ENCODE measurements at regions not wholly inside any gene's neighbourhood (a gene's known extent, or its start where the extent isn't known, plus 50 kb on each side); places are given as distances from the start of the nearest gene placed in this dataset.

DNA sequence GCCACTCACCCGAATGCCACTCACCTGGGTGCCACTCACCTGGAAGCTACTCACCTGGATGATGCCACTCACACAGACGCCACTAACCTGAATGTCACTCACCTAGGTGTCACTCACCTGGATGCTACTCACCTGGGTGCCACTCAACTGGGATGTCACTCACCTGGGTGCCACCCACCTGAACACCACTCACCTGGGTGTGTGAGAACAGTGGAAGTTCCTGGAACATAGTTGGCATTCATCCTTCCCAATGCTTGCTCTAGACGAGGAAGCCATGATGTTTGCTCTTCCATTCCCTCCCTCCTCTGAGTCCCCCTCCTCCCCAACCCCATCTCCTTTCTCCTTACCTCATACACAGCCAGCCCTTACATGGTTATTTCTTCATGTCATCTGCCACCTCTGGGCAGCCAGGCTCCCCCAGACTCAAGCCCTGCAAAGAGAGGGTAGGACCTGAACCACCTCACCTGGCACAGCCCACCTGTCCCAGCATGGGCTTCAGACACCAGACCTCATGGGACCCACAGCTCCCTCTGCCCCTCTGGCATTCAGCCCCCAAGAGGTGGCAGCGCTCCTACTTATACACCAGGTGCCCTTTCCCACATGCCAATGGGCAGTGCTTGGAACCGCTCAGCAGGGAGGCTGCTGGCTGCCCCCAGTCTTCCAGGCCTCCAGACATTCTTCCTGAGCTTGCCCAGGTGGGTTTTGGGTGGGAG is 171.8 kb upstream of the FOXF1 start:
- H2AFZ ChIP-seq (ENCODE audit: low read length) = no peak overlapping the region
- H4K20me1 ChIP-seq (ENCODE audit: insufficient read depth, low read depth, low read length) = no peaks in the 10 kb centered on the region
- H3K4me3 ChIP-seq (ENCODE audit: low read length) = no peak overlapping the region
- no peaks in the 10 kb centered on the region for H3K4me1 ChIP-seq (ENCODE audit: low read length)
- no peak overlapping the region for H3K9ac ChIP-seq (ENCODE audit: low read length)
- H3K79me2 ChIP-seq (ENCODE audit: low read length) = no peaks in the 10 kb centered on the region
- H3K9me3 ChIP-seq (ENCODE audit: low read length) = no peaks in the 10 kb centered on the region
- no peaks in the 10 kb centered on the region for H3K36me3 ChIP-seq (ENCODE audit: insufficient read depth, low read length)
- no peak overlapping the region for H3K4me2 ChIP-seq (ENCODE audit: low read depth, low read length, poor library complexity, severe bottlenecking)
- no peaks in the 10 kb centered on the region for H3K27me3 ChIP-seq (ENCODE audit: low read length)
- no peaks in the 10 kb centered on the region for H3K9me2 ChIP-seq (replicated peaks; ENCODE audit: insufficient read depth, low read length)
- H3K27ac ChIP-seq (ENCODE audit: low read length) = no peak overlapping the region
- no peak for DNase-seq

DNA sequence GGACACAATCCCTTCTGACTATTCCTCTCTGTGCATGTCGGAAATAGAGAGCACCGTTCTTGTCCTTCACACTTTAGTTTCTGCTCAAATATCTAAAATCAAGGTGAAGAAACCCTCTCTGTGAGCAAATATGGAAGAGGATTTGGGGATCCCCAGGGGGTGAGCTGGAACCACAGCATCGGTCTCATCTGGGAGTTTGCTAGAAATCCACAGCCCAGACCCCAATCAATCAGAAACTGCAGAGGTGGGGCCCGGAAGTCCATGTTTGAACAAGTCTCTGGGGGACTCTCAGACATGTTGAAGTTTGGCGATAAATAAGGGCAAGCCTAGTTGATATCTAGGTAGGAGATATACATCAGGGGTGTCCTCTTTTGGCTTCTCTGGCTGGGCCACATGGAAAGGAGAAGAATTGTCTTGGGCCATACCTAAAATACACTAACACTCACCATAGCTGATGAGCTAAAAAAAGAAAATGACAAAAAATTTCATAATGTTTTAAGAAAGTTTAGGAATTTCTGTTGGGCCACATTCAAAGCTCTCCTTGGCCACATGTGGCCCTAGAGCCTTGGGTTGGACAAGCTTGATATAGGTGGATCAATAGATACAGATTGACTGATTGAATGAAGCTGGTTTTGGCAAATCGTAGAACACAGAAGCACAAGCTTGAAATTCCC is 168.0 kb upstream of the FOXF1 start:
- Histone ChIP-seq H3K36me3 (ENCODE audit: insufficient read depth, low read length) (no peaks in the 10 kb centered on the region), H4K20me1 (ENCODE audit: insufficient read depth, low read depth, low read length) (no peaks in the 10 kb centered on the region), H3K27me3 (ENCODE audit: low read length) (no peaks in the 10 kb centered on the region), H3K4me1 (ENCODE audit: low read length) (no peaks in the 10 kb centered on the region), H3K9me2 (replicated peaks; ENCODE audit: insufficient read depth, low read length) (no peaks in the 10 kb centered on the region), H3K79me2 (ENCODE audit: low read length) (no peaks in the 10 kb centered on the region), H3K4me2 (ENCODE audit: low read depth, low read length, poor library complexity, severe bottlenecking) (no peak overlapping the region), H3K9me3 (ENCODE audit: low read length) (no peaks in the 10 kb centered on the region), H3K27ac (ENCODE audit: low read length) (no peak overlapping the region), H3K9ac (ENCODE audit: low read length) (no peak overlapping the region), H3K4me3 (ENCODE audit: low read length) (no peak overlapping the region), H2AFZ (ENCODE audit: low read length) (no peak overlapping the region)
- DNase-seq = no peak

DNA sequence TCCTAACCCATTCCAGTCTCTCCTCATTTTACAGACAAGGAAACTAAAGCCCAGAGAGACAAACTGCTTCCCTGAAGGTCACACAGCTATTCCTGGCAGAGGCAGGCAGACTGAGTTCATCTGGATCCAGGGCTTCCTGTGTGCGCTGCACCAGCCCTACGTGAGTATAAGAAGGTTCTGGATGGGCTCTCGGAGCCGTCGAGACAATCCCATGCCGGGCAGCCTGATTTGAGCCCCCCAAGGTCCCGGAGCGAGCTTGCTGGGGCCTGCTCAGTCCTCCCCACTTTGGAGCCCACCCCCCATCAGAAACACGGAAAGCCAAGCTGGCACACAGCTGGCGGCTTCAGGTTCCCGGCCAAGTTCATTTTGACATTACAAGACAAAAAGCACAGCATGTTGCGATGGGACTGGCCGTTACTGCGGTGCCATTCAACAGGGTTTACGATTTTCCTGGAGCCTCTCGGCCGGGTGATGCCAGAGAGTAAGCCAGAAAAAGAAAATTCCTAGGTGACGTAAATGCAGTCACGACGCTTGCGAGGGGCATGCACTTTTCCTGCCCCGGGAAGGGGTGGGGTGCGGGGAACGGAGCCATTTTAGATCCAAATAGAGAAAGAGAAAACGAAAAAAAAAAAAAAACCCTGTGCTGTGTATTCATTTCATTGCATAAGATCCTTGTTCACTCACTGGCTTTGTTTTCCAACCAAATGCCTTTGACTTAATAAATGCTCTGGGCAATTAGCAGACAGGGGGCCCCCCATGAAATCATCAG is 167.1 kb upstream of the FOXF1 start:
- no peak overlapping the region for H2AFZ ChIP-seq (ENCODE audit: low read length)
- no peaks in the 10 kb centered on the region for H4K20me1 ChIP-seq (ENCODE audit: insufficient read depth, low read depth, low read length)
- H3K79me2 ChIP-seq (ENCODE audit: low read length) = no peaks in the 10 kb centered on the region
- no peak overlapping the region for H3K4me2 ChIP-seq (ENCODE audit: low read depth, low read length, poor library complexity, severe bottlenecking)
- H3K9ac ChIP-seq (ENCODE audit: low read length) = no peak overlapping the region
- no peaks in the 10 kb centered on the region for H3K9me3 ChIP-seq (ENCODE audit: low read length)
- H3K27ac ChIP-seq (ENCODE audit: low read length) = no peak overlapping the region
- no peaks in the 10 kb centered on the region for H3K36me3 ChIP-seq (ENCODE audit: insufficient read depth, low read length)
- no peaks in the 10 kb centered on the region for H3K4me1 ChIP-seq (ENCODE audit: low read length)
- H3K4me3 ChIP-seq (ENCODE audit: low read length) = no peak overlapping the region
- DNase-seq = no peak
- no peaks in the 10 kb centered on the region for H3K27me3 ChIP-seq (ENCODE audit: low read length)
- no peaks in the 10 kb centered on the region for H3K9me2 ChIP-seq (replicated peaks; ENCODE audit: insufficient read depth, low read length)

GRCh38 chr16:86343796-86344585 is 166.3 kb upstream of the FOXF1 start:
- no peaks in the 10 kb centered on the region for H3K9me3 ChIP-seq (ENCODE audit: low read length)
- H3K9ac ChIP-seq (ENCODE audit: low read length) = no peak overlapping the region
- no peak overlapping the region for H3K4me3 ChIP-seq (ENCODE audit: low read length)
- H3K4me2 ChIP-seq (ENCODE audit: low read depth, low read length, poor library complexity, severe bottlenecking) = no peak overlapping the region
- no peak for DNase-seq
- no peaks in the 10 kb centered on the region for H3K36me3 ChIP-seq (ENCODE audit: insufficient read depth, low read length)
- H4K20me1 ChIP-seq (ENCODE audit: insufficient read depth, low read depth, low read length) = no peaks in the 10 kb centered on the region
- H3K9me2 ChIP-seq (replicated peaks; ENCODE audit: insufficient read depth, low read length) = no peaks in the 10 kb centered on the region
- no peaks in the 10 kb centered on the region for H3K27me3 ChIP-seq (ENCODE audit: low read length)
- no peak overlapping the region for H3K27ac ChIP-seq (ENCODE audit: low read length)
- no peak overlapping the region for H2AFZ ChIP-seq (ENCODE audit: low read length)
- no peaks in the 10 kb centered on the region for H3K79me2 ChIP-seq (ENCODE audit: low read length)
- no peaks in the 10 kb centered on the region for H3K4me1 ChIP-seq (ENCODE audit: low read length)

GRCh38 chr16:86344586-86344871 is 165.8 kb upstream of the FOXF1 start:
- Histone ChIP-seq H3K27me3 (ENCODE audit: low read length) (no peaks in the 10 kb centered on the region), H3K4me2 (ENCODE audit: low read depth, low read length, poor library complexity, severe bottlenecking) (no peak overlapping the region), H3K9me2 (replicated peaks; ENCODE audit: insufficient read depth, low read length) (no peaks in the 10 kb centered on the region), H3K27ac (ENCODE audit: low read length) (no peak overlapping the region), H3K36me3 (ENCODE audit: insufficient read depth, low read length) (no peaks in the 10 kb centered on the region), H3K4me1 (ENCODE audit: low read length) (no peaks in the 10 kb centered on the region), H3K79me2 (ENCODE audit: low read length) (no peaks in the 10 kb centered on the region), H3K9me3 (ENCODE audit: low read length) (no peaks in the 10 kb centered on the region), H2AFZ (ENCODE audit: low read length) (no peak overlapping the region), H3K9ac (ENCODE audit: low read length) (no peak overlapping the region), H3K4me3 (ENCODE audit: low read length) (no peak overlapping the region), H4K20me1 (ENCODE audit: insufficient read depth, low read depth, low read length) (no peaks in the 10 kb centered on the region)
- DNase-seq = no peak

DNA sequence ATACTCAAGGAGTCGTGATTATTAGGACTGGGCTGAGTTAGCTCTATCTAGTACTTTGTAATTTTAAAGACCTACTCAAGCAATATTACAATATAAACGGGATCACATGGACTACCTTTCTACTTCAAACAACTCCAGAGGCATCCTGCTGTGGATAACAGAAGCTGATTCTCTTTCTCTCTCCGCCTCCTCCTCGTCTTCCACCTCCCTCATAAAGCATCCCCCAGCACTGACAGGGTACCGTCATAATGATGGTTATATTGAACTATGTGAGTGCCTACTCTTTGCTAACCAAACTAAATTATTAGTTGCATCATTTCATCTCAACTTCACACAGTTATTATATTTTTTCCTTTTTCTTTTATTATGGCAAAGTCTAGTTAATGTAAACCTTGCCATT is 165.4 kb upstream of the FOXF1 start:
- Histone ChIP-seq H3K79me2 (ENCODE audit: low read length) (no peaks in the 10 kb centered on the region), H4K20me1 (ENCODE audit: insufficient read depth, low read depth, low read length) (no peaks in the 10 kb centered on the region), H3K4me1 (ENCODE audit: low read length) (no peaks in the 10 kb centered on the region), H3K36me3 (ENCODE audit: insufficient read depth, low read length) (no peaks in the 10 kb centered on the region), H3K9me3 (ENCODE audit: low read length) (no peaks in the 10 kb centered on the region), H3K4me2 (ENCODE audit: low read depth, low read length, poor library complexity, severe bottlenecking) (no peak overlapping the region), H2AFZ (ENCODE audit: low read length) (no peak overlapping the region), H3K27ac (ENCODE audit: low read length) (no peak overlapping the region), H3K9ac (ENCODE audit: low read length) (no peak overlapping the region), H3K4me3 (ENCODE audit: low read length) (no peak overlapping the region), H3K27me3 (ENCODE audit: low read length) (no peaks in the 10 kb centered on the region), H3K9me2 (replicated peaks; ENCODE audit: insufficient read depth, low read length) (no peaks in the 10 kb centered on the region)
- no peak for DNase-seq

DNA sequence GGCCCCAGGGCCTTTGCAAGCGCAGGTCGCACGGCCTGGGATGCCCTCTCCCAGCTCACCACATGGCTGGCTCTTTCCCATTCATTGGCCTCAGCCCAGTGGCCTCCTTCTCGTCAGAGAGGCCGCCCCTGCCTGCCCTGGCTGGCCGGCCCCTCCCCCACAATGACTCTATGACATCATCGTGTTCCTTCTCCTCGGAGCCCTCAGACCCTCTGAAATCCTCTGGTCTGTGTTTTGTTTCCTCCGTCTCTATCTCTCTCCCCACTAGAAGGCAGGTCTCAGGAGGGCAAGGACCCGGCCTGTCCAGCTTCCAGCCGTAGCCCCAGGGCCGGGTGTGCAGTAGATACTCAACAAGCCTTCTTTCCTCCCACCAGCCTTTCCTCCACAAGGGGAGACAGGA is 164.8 kb upstream of the FOXF1 start:
- no peaks in the 10 kb centered on the region for H4K20me1 ChIP-seq (ENCODE audit: insufficient read depth, low read depth, low read length)
- H3K9me3 ChIP-seq (ENCODE audit: low read length) = no peaks in the 10 kb centered on the region
- H3K27me3 ChIP-seq (ENCODE audit: low read length) = no peaks in the 10 kb centered on the region
- H3K79me2 ChIP-seq (ENCODE audit: low read length) = no peaks in the 10 kb centered on the region
- no peak overlapping the region for H2AFZ ChIP-seq (ENCODE audit: low read length)
- no peaks in the 10 kb centered on the region for H3K9me2 ChIP-seq (replicated peaks; ENCODE audit: insufficient read depth, low read length)
- no peak overlapping the region for H3K9ac ChIP-seq (ENCODE audit: low read length)
- no peak overlapping the region for H3K27ac ChIP-seq (ENCODE audit: low read length)
- DNase-seq = no peak
- no peaks in the 10 kb centered on the region for H3K4me1 ChIP-seq (ENCODE audit: low read length)
- no peak overlapping the region for H3K4me2 ChIP-seq (ENCODE audit: low read depth, low read length, poor library complexity, severe bottlenecking)
- H3K36me3 ChIP-seq (ENCODE audit: insufficient read depth, low read length) = no peaks in the 10 kb centered on the region
- no peak overlapping the region for H3K4me3 ChIP-seq (ENCODE audit: low read length)

DNA sequence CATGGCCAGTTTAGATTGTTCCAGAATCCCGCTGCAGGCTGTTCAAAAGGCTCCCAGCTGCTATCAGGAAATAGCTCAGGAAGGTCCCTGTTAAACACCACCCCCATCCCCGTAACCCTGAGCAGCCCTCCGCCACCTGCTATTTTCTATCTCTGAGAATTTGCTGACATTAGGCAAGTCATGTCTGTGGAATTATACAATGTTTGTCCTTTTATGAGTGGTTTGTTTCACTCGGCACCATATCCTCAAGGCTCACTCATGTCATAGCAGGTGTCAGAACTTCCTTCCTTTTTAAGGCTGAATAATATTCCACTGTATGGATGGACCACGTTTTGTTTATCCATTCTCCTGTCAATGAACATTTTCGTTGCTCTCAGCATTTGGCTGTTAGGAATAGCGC is 164.3 kb upstream of the FOXF1 start:
- H3K4me2 ChIP-seq (ENCODE audit: low read depth, low read length, poor library complexity, severe bottlenecking) = no peak overlapping the region
- no peak for DNase-seq
- no peak overlapping the region for H3K27ac ChIP-seq (ENCODE audit: low read length)
- H3K36me3 ChIP-seq (ENCODE audit: insufficient read depth, low read length) = no peaks in the 10 kb centered on the region
- no peak overlapping the region for H2AFZ ChIP-seq (ENCODE audit: low read length)
- H3K27me3 ChIP-seq (ENCODE audit: low read length) = no peaks in the 10 kb centered on the region
- no peak overlapping the region for H3K9ac ChIP-seq (ENCODE audit: low read length)
- no peaks in the 10 kb centered on the region for H3K9me3 ChIP-seq (ENCODE audit: low read length)
- no peaks in the 10 kb centered on the region for H4K20me1 ChIP-seq (ENCODE audit: insufficient read depth, low read depth, low read length)
- no peaks in the 10 kb centered on the region for H3K4me1 ChIP-seq (ENCODE audit: low read length)
- H3K9me2 ChIP-seq (replicated peaks; ENCODE audit: insufficient read depth, low read length) = no peaks in the 10 kb centered on the region
- no peak overlapping the region for H3K4me3 ChIP-seq (ENCODE audit: low read length)
- no peaks in the 10 kb centered on the region for H3K79me2 ChIP-seq (ENCODE audit: low read length)
